ENCODE measurements at regions not wholly inside any gene's neighbourhood (a gene's known extent, or its start where the extent isn't known, plus 50 kb on each side); places are given as distances from the start of the nearest gene placed in this dataset.

GRCh38 chr21:20266441-20266710, 731.8 kb upstream of the NCAM2 start:
- no peak for TF ChIP-seq CTCF (IDR thresholded peaks at IDR 0.05)
- no peak for TF ChIP-seq POLR2A (IDR thresholded peaks at IDR 0.05)
